K562 (cell line): ENCODE measurements at regions not wholly inside any gene's neighbourhood (a gene's known extent, or its start where the extent isn't known, plus 50 kb on each side); places are given as distances from the start of the nearest gene placed in this dataset.

Experiments used
- CHAMP1 ChIP-seq: fragments of 450-650 bp; IDR thresholded peaks from 2 replicates; pipeline ENCODE4 v1.6.1; 2016; ENCODE audit warnings: mild to moderate bottlenecking
- CXXC5 ChIP-seq: fragments of 250-450 bp; sonication (Bioruptor Pico); IDR thresholded peaks from 2 replicates; pipeline ENCODE4 v1.8.0; 2022; ENCODE audit warnings: inconsistent platforms, mild to moderate bottlenecking, moderate library complexity
- DIDO1 ChIP-seq: fragments of 450-650 bp; IDR thresholded peaks from 2 replicates; pipeline ENCODE4 v1.6.1; 2016; ENCODE audit warnings: low read depth, missing biosample characterization, missing genetic modification characterization
- ESRRA ChIP-seq: fragments of 450-650 bp; IDR thresholded peaks from 2 replicates; pipeline ENCODE4 v1.6.1; 2014; ENCODE audit warnings: low read depth, mild to moderate bottlenecking, moderate library complexity, borderline replicate concordance
- FUS ChIP-seq: fragments of 200-400 bp; formaldehyde crosslinking; optimal IDR thresholded peaks from 2 replicates; pipeline ENCODE3; 2017; ENCODE audit warnings: low read depth, low read length
- HEY1 ChIP-seq: fragments of 250-450 bp; sonication (Bioruptor Pico); IDR thresholded peaks from 2 replicates; pipeline ENCODE4 v1.5.0; 2020; ENCODE audit warnings: mild to moderate bottlenecking, moderate library complexity, borderline replicate concordance
- KLF1 ChIP-seq: fragments of 450-650 bp; IDR thresholded peaks from 2 replicates; pipeline ENCODE4 v1.6.1; 2016; ENCODE audit warnings: missing genetic modification characterization, missing compliant biosample characterization
- NCOA6 ChIP-seq: fragments of 450-650 bp; IDR thresholded peaks from 2 replicates; pipeline ENCODE4 v1.6.1; 2017; ENCODE audit warnings: mild to moderate bottlenecking
- ZNF311 ChIP-seq: fragments of 250-450 bp; sonication (Bioruptor Pico); IDR thresholded peaks from 2 replicates; pipeline ENCODE4 v1.4.0; 2020; ENCODE audit warnings: mild to moderate bottlenecking, moderate library complexity
- TF ChIP-seq, protein P1 (sequence below): fragments of 200-600 bp; sonication (generic); IDR thresholded peaks from one replicate; pipeline ENCODE4 v1.6.1; 2012; ENCODE audit warnings: mild to moderate bottlenecking, low read depth, low read length, inconsistent platforms
- TF ChIP-seq, protein P2 (sequence below), 2 experiments: fragments of 450-650 bp in 1 of 2; IDR thresholded peaks; 2 replicates each; pipeline ENCODE4 v1.6.1; 2011 to 2017; ENCODE audit warnings: low read depth in 2 of 2, antibody characterized with exemption in 1 of 2, borderline replicate concordance in 1 of 2, low read length in 1 of 2, mild to moderate bottlenecking in 1 of 2, mixed read lengths in 1 of 2; ENCODE audit not compliant: control insufficient read depth in 1 of 2

DNA sequence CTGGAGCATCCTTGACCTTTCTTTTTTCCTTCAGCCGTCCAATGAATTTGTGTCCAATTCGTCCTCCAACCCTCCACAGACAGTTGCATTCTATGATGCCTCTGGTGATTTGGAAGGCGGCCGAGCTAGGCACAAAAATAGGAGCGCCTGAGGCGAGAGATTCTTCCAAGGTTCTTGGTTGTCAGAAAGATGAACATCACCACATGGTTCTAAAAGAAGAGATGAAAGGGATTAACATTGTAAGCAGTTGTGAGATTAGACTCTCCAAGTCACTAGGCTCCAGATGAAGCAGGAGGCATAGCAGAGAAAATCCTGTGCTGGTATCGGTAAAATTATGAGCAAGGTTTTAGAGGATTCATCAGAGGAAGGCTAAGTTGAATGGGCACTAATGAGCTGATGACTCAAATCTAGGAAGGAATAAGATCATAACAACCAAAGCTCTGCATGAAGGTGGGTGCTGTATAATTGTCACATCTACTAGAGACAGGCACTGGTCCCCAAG, 75.4 kb upstream of the MAP4K3 start (continued):
- TF ChIP-seq, protein P1, sequence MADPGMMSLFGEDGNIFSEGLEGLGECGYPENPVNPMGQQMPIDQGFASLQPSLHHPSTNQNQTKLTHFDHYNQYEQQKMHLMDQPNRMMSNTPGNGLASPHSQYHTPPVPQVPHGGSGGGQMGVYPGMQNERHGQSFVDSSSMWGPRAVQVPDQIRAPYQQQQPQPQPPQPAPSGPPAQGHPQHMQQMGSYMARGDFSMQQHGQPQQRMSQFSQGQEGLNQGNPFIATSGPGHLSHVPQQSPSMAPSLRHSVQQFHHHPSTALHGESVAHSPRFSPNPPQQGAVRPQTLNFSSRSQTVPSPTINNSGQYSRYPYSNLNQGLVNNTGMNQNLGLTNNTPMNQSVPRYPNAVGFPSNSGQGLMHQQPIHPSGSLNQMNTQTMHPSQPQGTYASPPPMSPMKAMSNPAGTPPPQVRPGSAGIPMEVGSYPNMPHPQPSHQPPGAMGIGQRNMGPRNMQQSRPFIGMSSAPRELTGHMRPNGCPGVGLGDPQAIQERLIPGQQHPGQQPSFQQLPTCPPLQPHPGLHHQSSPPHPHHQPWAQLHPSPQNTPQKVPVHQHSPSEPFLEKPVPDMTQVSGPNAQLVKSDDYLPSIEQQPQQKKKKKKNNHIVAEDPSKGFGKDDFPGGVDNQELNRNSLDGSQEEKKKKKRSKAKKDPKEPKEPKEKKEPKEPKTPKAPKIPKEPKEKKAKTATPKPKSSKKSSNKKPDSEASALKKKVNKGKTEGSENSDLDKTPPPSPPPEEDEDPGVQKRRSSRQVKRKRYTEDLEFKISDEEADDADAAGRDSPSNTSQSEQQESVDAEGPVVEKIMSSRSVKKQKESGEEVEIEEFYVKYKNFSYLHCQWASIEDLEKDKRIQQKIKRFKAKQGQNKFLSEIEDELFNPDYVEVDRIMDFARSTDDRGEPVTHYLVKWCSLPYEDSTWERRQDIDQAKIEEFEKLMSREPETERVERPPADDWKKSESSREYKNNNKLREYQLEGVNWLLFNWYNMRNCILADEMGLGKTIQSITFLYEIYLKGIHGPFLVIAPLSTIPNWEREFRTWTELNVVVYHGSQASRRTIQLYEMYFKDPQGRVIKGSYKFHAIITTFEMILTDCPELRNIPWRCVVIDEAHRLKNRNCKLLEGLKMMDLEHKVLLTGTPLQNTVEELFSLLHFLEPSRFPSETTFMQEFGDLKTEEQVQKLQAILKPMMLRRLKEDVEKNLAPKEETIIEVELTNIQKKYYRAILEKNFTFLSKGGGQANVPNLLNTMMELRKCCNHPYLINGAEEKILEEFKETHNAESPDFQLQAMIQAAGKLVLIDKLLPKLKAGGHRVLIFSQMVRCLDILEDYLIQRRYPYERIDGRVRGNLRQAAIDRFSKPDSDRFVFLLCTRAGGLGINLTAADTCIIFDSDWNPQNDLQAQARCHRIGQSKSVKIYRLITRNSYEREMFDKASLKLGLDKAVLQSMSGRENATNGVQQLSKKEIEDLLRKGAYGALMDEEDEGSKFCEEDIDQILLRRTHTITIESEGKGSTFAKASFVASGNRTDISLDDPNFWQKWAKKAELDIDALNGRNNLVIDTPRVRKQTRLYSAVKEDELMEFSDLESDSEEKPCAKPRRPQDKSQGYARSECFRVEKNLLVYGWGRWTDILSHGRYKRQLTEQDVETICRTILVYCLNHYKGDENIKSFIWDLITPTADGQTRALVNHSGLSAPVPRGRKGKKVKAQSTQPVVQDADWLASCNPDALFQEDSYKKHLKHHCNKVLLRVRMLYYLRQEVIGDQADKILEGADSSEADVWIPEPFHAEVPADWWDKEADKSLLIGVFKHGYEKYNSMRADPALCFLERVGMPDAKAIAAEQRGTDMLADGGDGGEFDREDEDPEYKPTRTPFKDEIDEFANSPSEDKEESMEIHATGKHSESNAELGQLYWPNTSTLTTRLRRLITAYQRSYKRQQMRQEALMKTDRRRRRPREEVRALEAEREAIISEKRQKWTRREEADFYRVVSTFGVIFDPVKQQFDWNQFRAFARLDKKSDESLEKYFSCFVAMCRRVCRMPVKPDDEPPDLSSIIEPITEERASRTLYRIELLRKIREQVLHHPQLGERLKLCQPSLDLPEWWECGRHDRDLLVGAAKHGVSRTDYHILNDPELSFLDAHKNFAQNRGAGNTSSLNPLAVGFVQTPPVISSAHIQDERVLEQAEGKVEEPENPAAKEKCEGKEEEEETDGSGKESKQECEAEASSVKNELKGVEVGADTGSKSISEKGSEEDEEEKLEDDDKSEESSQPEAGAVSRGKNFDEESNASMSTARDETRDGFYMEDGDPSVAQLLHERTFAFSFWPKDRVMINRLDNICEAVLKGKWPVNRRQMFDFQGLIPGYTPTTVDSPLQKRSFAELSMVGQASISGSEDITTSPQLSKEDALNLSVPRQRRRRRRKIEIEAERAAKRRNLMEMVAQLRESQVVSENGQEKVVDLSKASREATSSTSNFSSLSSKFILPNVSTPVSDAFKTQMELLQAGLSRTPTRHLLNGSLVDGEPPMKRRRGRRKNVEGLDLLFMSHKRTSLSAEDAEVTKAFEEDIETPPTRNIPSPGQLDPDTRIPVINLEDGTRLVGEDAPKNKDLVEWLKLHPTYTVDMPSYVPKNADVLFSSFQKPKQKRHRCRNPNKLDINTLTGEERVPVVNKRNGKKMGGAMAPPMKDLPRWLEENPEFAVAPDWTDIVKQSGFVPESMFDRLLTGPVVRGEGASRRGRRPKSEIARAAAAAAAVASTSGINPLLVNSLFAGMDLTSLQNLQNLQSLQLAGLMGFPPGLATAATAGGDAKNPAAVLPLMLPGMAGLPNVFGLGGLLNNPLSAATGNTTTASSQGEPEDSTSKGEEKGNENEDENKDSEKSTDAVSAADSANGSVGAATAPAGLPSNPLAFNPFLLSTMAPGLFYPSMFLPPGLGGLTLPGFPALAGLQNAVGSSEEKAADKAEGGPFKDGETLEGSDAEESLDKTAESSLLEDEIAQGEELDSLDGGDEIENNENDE: no peak
- TF ChIP-seq CHAMP1 (no peak), ZNF311 (no peak), HEY1 (CRISPR knock-in tag) (no peak), CXXC5 (CRISPR knock-in tag) (0 out of 2 replicates have a peak, but pooled peaks have one; percentile 1), KLF1 (no peak), ESRRA (no peak), FUS (no peak), NCOA6 (no peak), DIDO1 (tag) (no peak)
- TF ChIP-seq, protein P2, sequence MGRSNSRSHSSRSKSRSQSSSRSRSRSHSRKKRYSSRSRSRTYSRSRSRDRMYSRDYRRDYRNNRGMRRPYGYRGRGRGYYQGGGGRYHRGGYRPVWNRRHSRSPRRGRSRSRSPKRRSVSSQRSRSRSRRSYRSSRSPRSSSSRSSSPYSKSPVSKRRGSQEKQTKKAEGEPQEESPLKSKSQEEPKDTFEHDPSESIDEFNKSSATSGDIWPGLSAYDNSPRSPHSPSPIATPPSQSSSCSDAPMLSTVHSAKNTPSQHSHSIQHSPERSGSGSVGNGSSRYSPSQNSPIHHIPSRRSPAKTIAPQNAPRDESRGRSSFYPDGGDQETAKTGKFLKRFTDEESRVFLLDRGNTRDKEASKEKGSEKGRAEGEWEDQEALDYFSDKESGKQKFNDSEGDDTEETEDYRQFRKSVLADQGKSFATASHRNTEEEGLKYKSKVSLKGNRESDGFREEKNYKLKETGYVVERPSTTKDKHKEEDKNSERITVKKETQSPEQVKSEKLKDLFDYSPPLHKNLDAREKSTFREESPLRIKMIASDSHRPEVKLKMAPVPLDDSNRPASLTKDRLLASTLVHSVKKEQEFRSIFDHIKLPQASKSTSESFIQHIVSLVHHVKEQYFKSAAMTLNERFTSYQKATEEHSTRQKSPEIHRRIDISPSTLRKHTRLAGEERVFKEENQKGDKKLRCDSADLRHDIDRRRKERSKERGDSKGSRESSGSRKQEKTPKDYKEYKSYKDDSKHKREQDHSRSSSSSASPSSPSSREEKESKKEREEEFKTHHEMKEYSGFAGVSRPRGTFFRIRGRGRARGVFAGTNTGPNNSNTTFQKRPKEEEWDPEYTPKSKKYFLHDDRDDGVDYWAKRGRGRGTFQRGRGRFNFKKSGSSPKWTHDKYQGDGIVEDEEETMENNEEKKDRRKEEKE (IDR thresholded peaks at IDR 0.05; ENCODE audit: borderline replicate concordance in 1 of 2, control insufficient read depth in 1 of 2, low read depth in 2 of 2, low read length in 1 of 2): no peak
